ENCODE measurements at regions not wholly inside any gene's neighbourhood (a gene's known extent, or its start where the extent isn't known, plus 50 kb on each side); places are given as distances from the start of the nearest gene placed in this dataset.

DNA sequence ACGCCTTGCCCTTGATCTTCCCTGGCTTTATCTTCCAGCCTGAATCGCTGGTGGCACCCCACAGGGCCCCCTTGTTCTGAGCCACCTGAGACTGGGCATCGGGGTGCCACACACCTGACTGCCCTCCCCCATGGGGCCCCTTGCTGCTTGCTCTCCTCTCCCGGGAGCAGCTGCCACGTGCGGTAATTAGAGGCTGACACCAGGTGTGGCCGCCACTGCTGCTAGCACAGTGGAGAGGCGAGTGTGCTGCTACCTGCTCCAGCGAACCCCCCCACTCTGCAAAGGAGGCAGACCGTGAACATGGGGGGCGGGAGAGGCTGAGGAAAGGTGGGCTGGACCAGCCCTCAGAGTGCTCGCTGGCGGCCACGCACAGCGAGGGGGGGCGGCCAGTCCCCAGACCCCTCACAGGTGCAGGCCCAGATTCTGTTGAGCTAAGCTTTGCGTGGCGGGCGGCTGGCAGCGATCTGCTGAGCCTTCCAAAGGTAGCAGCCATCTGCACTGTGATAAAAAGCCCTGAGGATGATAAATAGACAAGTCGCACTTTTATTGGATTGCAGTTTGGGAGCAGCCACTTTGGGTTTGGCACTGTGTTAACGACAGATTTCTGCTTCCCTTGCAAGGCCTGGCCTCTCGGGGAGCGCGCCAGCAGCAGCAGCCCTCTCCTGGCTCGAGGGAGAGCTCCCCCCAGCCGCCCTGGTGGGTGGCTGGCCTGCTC, 167.9 kb upstream of the GSE1 start:
- Histone ChIP-seq H3K9me3 (no peaks in the 10 kb centered on the region), H3K36me3 (peaks cover 0 to 7% (median 0%) of the 10 kb centered on the region in 3 donors), H3K4me3 (no peak overlapping the region), H3K4me1 (peaks cover 0 to 18% (median 11%) of the 10 kb centered on the region in 4 donors), H3K27ac (no peak overlapping the region), H3K27me3 (no peaks in the 10 kb centered on the region)
- 83 to 85% methylated on average over 27 of the region's 27 CpGs for WGBS, 2 donors
- no peak for DNase-seq (ENCODE audit: low spot score in 2 of 2)
- TF ChIP-seq, protein P1, sequence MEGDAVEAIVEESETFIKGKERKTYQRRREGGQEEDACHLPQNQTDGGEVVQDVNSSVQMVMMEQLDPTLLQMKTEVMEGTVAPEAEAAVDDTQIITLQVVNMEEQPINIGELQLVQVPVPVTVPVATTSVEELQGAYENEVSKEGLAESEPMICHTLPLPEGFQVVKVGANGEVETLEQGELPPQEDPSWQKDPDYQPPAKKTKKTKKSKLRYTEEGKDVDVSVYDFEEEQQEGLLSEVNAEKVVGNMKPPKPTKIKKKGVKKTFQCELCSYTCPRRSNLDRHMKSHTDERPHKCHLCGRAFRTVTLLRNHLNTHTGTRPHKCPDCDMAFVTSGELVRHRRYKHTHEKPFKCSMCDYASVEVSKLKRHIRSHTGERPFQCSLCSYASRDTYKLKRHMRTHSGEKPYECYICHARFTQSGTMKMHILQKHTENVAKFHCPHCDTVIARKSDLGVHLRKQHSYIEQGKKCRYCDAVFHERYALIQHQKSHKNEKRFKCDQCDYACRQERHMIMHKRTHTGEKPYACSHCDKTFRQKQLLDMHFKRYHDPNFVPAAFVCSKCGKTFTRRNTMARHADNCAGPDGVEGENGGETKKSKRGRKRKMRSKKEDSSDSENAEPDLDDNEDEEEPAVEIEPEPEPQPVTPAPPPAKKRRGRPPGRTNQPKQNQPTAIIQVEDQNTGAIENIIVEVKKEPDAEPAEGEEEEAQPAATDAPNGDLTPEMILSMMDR (IDR thresholded peaks at IDR 0.05), result no peak
- no peak for TF ChIP-seq POLR2A (IDR thresholded peaks at IDR 0.05)
- TF ChIP-seq EP300 (IDR thresholded peaks at IDR 0.05), result no peak

GRCh38 chr16:85445779-85446222, 167.3 kb upstream of the GSE1 start:
- WGBS, 2 donors, result 80 to 83% methylated on average over 10 to 14 of the region's 14 CpGs
- Histone ChIP-seq H3K4me3 (no peak overlapping the region), H3K27me3 (no peaks in the 10 kb centered on the region), H3K27ac (no peak overlapping the region), H3K9me3 (no peaks in the 10 kb centered on the region), H3K4me1 (peaks cover 0 to 18% (median 11%) of the 10 kb centered on the region in 4 donors), H3K36me3 (peaks cover 0 to 3% (median 0%) of the 10 kb centered on the region in 3 donors)
- DNase-seq (ENCODE audit: low spot score in 2 of 2), result no peak
- TF ChIP-seq, protein P1 (IDR thresholded peaks at IDR 0.05), result no peak
- TF ChIP-seq EP300 (IDR thresholded peaks at IDR 0.05), result no peak

DNA sequence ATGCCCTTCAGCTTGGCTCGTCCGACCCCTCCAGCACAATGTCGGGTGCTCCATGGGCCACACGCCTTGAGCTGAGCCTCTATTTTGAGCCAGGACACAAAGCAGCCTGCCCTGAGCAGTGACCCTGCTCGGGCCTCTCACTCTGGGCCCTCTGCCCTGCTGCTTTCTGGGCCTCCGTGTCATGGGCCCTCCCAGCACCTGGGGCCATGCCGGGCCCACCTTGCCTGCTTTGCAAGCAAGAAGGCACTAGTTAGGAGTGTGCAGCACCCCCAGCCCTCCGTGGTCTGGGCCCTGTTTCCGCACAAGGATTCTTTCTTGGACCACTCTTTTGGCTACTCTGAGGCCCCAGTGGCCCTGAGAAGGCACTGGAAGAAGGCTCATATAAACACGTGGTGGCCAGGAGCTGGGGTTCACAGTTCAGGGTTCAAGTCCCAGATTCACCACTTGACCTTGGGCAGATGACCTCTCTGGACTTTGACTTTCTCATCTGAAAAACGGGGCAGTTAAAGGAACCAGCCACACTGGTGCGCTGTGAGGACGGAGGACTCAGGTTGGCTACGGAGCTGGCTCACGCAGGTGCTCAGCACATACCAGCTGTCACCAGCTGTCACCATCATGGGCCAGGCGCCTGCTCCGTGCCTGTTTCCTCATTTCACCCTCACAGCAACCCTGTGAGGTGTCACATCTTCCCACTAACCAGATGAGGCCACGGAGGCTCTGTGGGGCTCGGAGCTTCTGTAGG, 166.0 kb upstream of the GSE1 start:
- H3K4me1 ChIP-seq, result peaks cover 0 to 18% (median 11%) of the 10 kb centered on the region in 4 donors
- no peaks in the 10 kb centered on the region for H3K9me3 ChIP-seq
- no peak for DNase-seq (ENCODE audit: low spot score in 2 of 2)
- 80% methylated on average over 17 to 18 of the region's 19 CpGs for WGBS, 2 donors
- no peaks in the 10 kb centered on the region for H3K27me3 ChIP-seq
- no peak overlapping the region for H3K27ac ChIP-seq
- TF ChIP-seq EP300 (IDR thresholded peaks at IDR 0.05) (no peak), POLR2A (IDR thresholded peaks at IDR 0.05) (no peak)
- TF ChIP-seq, protein P1 (IDR thresholded peaks at IDR 0.05), result no peak
- H3K36me3 ChIP-seq, result no peaks in the 10 kb centered on the region
- H3K4me3 ChIP-seq, result no peak overlapping the region

DNA sequence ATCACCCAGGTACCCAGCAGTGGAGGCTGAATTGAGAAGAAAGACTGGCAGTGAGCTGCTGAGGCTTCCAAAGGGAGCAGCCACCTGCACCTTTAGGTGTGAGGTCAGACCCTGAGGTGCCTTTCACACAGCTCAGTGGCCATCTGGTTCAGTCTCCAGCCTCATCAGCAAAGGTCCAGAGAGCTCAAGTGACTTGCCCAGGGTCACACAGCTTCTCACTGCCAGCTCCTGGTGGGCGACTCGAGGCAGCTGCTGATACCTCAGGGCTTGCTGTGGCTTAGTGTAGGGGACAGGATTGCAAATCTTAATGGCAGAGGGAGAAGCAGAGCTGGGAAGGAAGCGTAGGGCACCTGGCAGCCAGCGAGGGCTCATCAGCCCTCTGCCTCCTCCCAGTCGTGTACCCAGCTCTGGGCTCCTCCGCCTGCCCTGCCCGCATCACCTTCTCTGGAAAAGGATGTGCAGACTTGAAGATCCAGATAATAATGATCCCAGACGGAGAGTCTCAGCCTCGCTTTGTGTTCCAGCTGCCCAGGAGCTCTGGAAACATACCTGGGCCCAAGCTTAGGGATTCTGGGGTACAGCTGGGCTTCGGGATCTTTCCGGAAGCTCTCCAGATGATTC, 165.3 kb upstream of the GSE1 start:
- WGBS, 2 donors, result 88 to 89% methylated on average over 9 to 11 of the region's 11 CpGs
- H3K27me3 ChIP-seq, result no peaks in the 10 kb centered on the region
- H3K9me3 ChIP-seq, result no peaks in the 10 kb centered on the region

More for the DNA sequence above, 165.3 kb upstream of the GSE1 start:
- Histone ChIP-seq H3K4me3 (no peak overlapping the region), H3K36me3 (no peaks in the 10 kb centered on the region), H3K4me1 (peaks cover 0 to 18% (median 11%) of the 10 kb centered on the region in 4 donors), H3K27ac (no peak overlapping the region)
- DNase-seq (ENCODE audit: low spot score in 2 of 2), result no peak
- no peak for TF ChIP-seq POLR2A (IDR thresholded peaks at IDR 0.05)
- TF ChIP-seq, protein P1 (IDR thresholded peaks at IDR 0.05), result no peak
- TF ChIP-seq EP300 (IDR thresholded peaks at IDR 0.05), result no peak
